Right renal pelvis (tissue), 4 donors: ENCODE measurements at regions not wholly inside any gene's neighbourhood (a gene's known extent, or its start where the extent isn't known, plus 50 kb on each side); places are given as distances from the start of the nearest gene placed in this dataset.
A peak's percentile ranks its signal among the peaks of the same experiment; 100 is the strongest.
"Not testable (repeated sequence)": the region's sequence is repeated elsewhere in the genome, so short reads cannot be mapped to it uniquely, and the experiment has no call there.

Experiments used
- DNase-seq, 4 donors: peaks; one replicate each; pipeline ENCODE4 v3.0.0-alpha.2; 2013; ENCODE audit warnings: low read depth in 4 of 4, low spot score in 3 of 4, missing footprints in 1 of 4

GRCh38 chr10:58070956-58071355 lies 196.7 kb downstream of the IPMK start:
- no peak for DNase-seq

- no peak for DNase-seq
Observed at GRCh38 chr10:58068809-58069208, 198.9 kb downstream of the IPMK start.

- no peak for DNase-seq
Observed at GRCh38 chr10:58066979-58067378, 200.7 kb downstream of the IPMK start.

- no peak for DNase-seq
Observed at GRCh38 chr10:58066126-58066525, 201.6 kb downstream of the IPMK start.

GRCh38 chr10:58065529-58065815 lies 202.2 kb downstream of the IPMK start:
- no peak for DNase-seq

GRCh38 chr10:58064714-58065528 lies 202.8 kb downstream of the IPMK start:
- DNase-seq = peak; percentile 25 to 51 (median 34)

GRCh38 chr10:58063861-58064480 lies 203.7 kb downstream of the IPMK start:
- DNase-seq = no peak

- not testable (repeated sequence) for DNase-seq
Observed at GRCh38 chr10:58058683-58059082, 209.0 kb downstream of the IPMK start.

GRCh38 chr10:58054881-58055280 lies 212.8 kb downstream of the IPMK start:
- DNase-seq = no peak

GRCh38 chr10:58052772-58053171 lies 214.9 kb downstream of the IPMK start:
- DNase-seq = no peak

GRCh38 chr10:58050575-58050974 lies 217.1 kb downstream of the IPMK start:
- no peak for DNase-seq

GRCh38 chr10:58048936-58049335 lies 218.8 kb downstream of the IPMK start:
- no peak for DNase-seq

- no peak for DNase-seq
Observed at GRCh38 chr10:58044072-58044471, 223.6 kb downstream of the IPMK start.

- DNase-seq = no peak
Observed at GRCh38 chr10:58041901-58042300, 225.8 kb downstream of the IPMK start.

GRCh38 chr10:58030208-58030607 lies 237.5 kb downstream of the IPMK start:
- DNase-seq = no peak

- DNase-seq = no peak
Observed at GRCh38 chr10:58028597-58029366, 238.9 kb downstream of the IPMK start.

- no peak for DNase-seq
Observed at GRCh38 chr10:58027426-58027825, 240.3 kb downstream of the IPMK start.

- no peak for DNase-seq
Observed at GRCh38 chr10:58026036-58026435, 241.7 kb downstream of the IPMK start.

GRCh38 chr10:58023341-58024073 lies 244.2 kb downstream of the IPMK start:
- peak in 3 of 4 donors; percentile 18 to 37 (median 26) for DNase-seq

- no peak for DNase-seq
Observed at GRCh38 chr10:58019863-58020537, 247.7 kb downstream of the IPMK start.
